ENCODE measurements at regions not wholly inside any gene's neighbourhood (a gene's known extent, or its start where the extent isn't known, plus 50 kb on each side); places are given as distances from the start of the nearest gene placed in this dataset.
"Not testable (repeated sequence)": the region's sequence is repeated elsewhere in the genome, so short reads cannot be mapped to it uniquely, and the experiment has no call there.

- no peak for DNase-seq (ENCODE audit: insufficient read length, low spot score)
- TF ChIP-seq CTCF (IDR thresholded peaks at IDR 0.05; ENCODE audit: insufficient read depth, missing control alignments): no peak
- no peak for FAIRE-seq
Observed at GRCh38 chr3:165507060-165507459, 310.9 kb upstream of the SLITRK3 start.

- FAIRE-seq (no peak), DNase-seq (ENCODE audit: insufficient read length, low spot score) (no peak)
- TF ChIP-seq CTCF (IDR thresholded peaks at IDR 0.05; ENCODE audit: insufficient read depth, missing control alignments): no peak
Observed at GRCh38 chr3:165505657-165506056, 309.5 kb upstream of the SLITRK3 start.

- DNase-seq (ENCODE audit: insufficient read length, low spot score) (no peak), FAIRE-seq (no peak)
- TF ChIP-seq CTCF (IDR thresholded peaks at IDR 0.05; ENCODE audit: insufficient read depth, missing control alignments): no peak
Observed at GRCh38 chr3:165504554-165504953, 308.4 kb upstream of the SLITRK3 start.

- FAIRE-seq: no peak
- no peak for TF ChIP-seq CTCF (IDR thresholded peaks at IDR 0.05; ENCODE audit: insufficient read depth, missing control alignments)
- no peak for DNase-seq (ENCODE audit: insufficient read length, low spot score)
Observed at GRCh38 chr3:165503825-165504224, 307.6 kb upstream of the SLITRK3 start.

- FAIRE-seq: no peak
- DNase-seq (ENCODE audit: insufficient read length, low spot score): no peak
Observed at GRCh38 chr3:165503346-165503745, 307.2 kb upstream of the SLITRK3 start.

GRCh38 chr3:165502707-165503106 lies 306.5 kb upstream of the SLITRK3 start:
- no peak for TF ChIP-seq CTCF (IDR thresholded peaks at IDR 0.05; ENCODE audit: insufficient read depth, missing control alignments)
- peak; percentile 96 for FAIRE-seq

More at GRCh38 chr3:165503346-165503745, 307.2 kb upstream of the SLITRK3 start:
- no peak for TF ChIP-seq CTCF (IDR thresholded peaks at IDR 0.05; ENCODE audit: insufficient read depth, missing control alignments)

GRCh38 chr3:165498742-165499141 lies 302.6 kb upstream of the SLITRK3 start:
- not testable (repeated sequence) for FAIRE-seq

More at GRCh38 chr3:165502707-165503106, 306.5 kb upstream of the SLITRK3 start:
- DNase-seq (ENCODE audit: insufficient read length, low spot score): no peak

GRCh38 chr3:165491487-165491886 lies 295.3 kb upstream of the SLITRK3 start:
- DNase-seq (ENCODE audit: insufficient read length, low spot score): no peak
- TF ChIP-seq CTCF (IDR thresholded peaks at IDR 0.05; ENCODE audit: insufficient read depth, missing control alignments): no peak
- no peak for FAIRE-seq

More at GRCh38 chr3:165498742-165499141, 302.6 kb upstream of the SLITRK3 start:
- not testable (repeated sequence) for DNase-seq (ENCODE audit: insufficient read length, low spot score)
